Prostate gland (tissue), 2 donors: ENCODE measurements at regions not wholly inside any gene's neighbourhood (a gene's known extent, or its start where the extent isn't known, plus 50 kb on each side); places are given as distances from the start of the nearest gene placed in this dataset.

Experiments
- POLR2AphosphoS5 ChIP-seq: sonication (generic); formaldehyde crosslinking; IDR thresholded peaks from one replicate; pipeline ENCODE4 v1.6.1; 2017; ENCODE audit warnings: antibody characterized with exemption
- TF ChIP-seq, protein P1 (sequence below), 4 experiments: fragments of 200-600 bp in 2 of 4; fragments of 450-650 bp in 2 of 4; sonication (generic) in 2 of 4; IDR thresholded peaks; 1 replicate in 3 of 4; 2 replicates in 1 of 4; pipeline ENCODE4 v1.5.1; 2016 to 2019; ENCODE audit warnings: antibody characterized with exemption in 4 of 4, mild to moderate bottlenecking in 2 of 4, moderate library complexity in 2 of 4

DNA sequence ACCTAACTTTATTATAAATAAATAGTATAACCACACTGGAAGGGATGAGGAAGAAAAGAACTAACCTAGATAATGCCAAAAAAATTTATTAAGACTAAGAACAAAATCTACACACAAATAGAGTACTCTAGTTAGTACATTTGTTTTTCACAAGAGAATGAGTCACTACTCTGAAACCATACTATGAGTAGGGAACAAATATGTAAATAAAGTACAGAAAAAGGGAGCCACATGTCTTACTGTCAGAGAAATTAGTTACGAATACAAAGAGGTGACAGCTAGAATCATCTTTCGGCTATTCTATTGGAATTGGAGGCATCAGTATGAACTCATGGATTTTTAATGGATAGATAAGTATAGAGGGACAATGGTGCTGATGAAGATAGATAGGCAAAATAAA lies 150.5 kb downstream of the COPS8 start:
- TF ChIP-seq, protein P1, sequence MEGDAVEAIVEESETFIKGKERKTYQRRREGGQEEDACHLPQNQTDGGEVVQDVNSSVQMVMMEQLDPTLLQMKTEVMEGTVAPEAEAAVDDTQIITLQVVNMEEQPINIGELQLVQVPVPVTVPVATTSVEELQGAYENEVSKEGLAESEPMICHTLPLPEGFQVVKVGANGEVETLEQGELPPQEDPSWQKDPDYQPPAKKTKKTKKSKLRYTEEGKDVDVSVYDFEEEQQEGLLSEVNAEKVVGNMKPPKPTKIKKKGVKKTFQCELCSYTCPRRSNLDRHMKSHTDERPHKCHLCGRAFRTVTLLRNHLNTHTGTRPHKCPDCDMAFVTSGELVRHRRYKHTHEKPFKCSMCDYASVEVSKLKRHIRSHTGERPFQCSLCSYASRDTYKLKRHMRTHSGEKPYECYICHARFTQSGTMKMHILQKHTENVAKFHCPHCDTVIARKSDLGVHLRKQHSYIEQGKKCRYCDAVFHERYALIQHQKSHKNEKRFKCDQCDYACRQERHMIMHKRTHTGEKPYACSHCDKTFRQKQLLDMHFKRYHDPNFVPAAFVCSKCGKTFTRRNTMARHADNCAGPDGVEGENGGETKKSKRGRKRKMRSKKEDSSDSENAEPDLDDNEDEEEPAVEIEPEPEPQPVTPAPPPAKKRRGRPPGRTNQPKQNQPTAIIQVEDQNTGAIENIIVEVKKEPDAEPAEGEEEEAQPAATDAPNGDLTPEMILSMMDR (IDR thresholded peaks at IDR 0.05): no peak
- TF ChIP-seq POLR2AphosphoS5: no peak
